Epidermal melanocyte (primary cell): ENCODE measurements at regions not wholly inside any gene's neighbourhood (a gene's known extent, or its start where the extent isn't known, plus 50 kb on each side); places are given as distances from the start of the nearest gene placed in this dataset.
"Not testable (repeated sequence)": the region's sequence is repeated elsewhere in the genome, so short reads cannot be mapped to it uniquely, and the experiment has no call there.

ENCODE experiments used
- DNase-seq: peaks from one replicate; pipeline ENCODE4 v3.0.0; 2011; ENCODE audit warnings: low spot score; ENCODE audit not compliant: insufficient read length

GRCh38 chr16:22675745-22676540 is 138.0 kb upstream of the HS3ST2 start:
- no peak for DNase-seq

GRCh38 chr16:22677024-22677830 is 136.7 kb upstream of the HS3ST2 start:
- no peak for DNase-seq

GRCh38 chr16:22678311-22678710 is 135.7 kb upstream of the HS3ST2 start:
- no peak for DNase-seq

- no peak for DNase-seq
Measured at GRCh38 chr16:22681554-22682291, 132.2 kb upstream of the HS3ST2 start.

GRCh38 chr16:22683258-22683657 is 130.7 kb upstream of the HS3ST2 start:
- no peak for DNase-seq

- DNase-seq = no peak
Measured at GRCh38 chr16:22683730-22684573, 130.0 kb upstream of the HS3ST2 start.

GRCh38 chr16:22684574-22685458 is 129.1 kb upstream of the HS3ST2 start:
- no peak for DNase-seq

- DNase-seq = peak; percentile 67
Measured at GRCh38 chr16:22685459-22685830, 128.5 kb upstream of the HS3ST2 start.

GRCh38 chr16:22687031-22687530 is 126.9 kb upstream of the HS3ST2 start:
- no peak for DNase-seq

GRCh38 chr16:22688463-22688862 is 125.5 kb upstream of the HS3ST2 start:
- no peak for DNase-seq

GRCh38 chr16:22688930-22689329 is 125.0 kb upstream of the HS3ST2 start:
- no peak for DNase-seq

GRCh38 chr16:22691335-22691734 is 122.6 kb upstream of the HS3ST2 start:
- DNase-seq = no peak

GRCh38 chr16:22692034-22692433 is 121.9 kb upstream of the HS3ST2 start:
- DNase-seq = no peak

GRCh38 chr16:22692916-22693637 is 120.9 kb upstream of the HS3ST2 start:
- no peak for DNase-seq

GRCh38 chr16:22693638-22694340 is 120.2 kb upstream of the HS3ST2 start:
- no peak for DNase-seq

GRCh38 chr16:22694887-22695382 is 119.0 kb upstream of the HS3ST2 start:
- peak; percentile 58 for DNase-seq

- not testable (repeated sequence) for DNase-seq
Measured at GRCh38 chr16:22695773-22696172, 118.2 kb upstream of the HS3ST2 start.

- no peak for DNase-seq
Measured at GRCh38 chr16:22699356-22699755, 114.6 kb upstream of the HS3ST2 start.
